SK-N-MC (cell line): ENCODE measurements at regions not wholly inside any gene's neighbourhood (a gene's known extent, or its start where the extent isn't known, plus 50 kb on each side); places are given as distances from the start of the nearest gene placed in this dataset.

Experiments
- EZH2 ChIP-seq: fragments of 200-600 bp; sonication (generic); IDR thresholded peaks from one replicate; pipeline ENCODE4 v1.6.1; 2017; ENCODE audit warnings: antibody characterized with exemption
- POLR2AphosphoS5 ChIP-seq: IDR thresholded peaks from 2 replicates; pipeline ENCODE4 v1.6.1; 2012; ENCODE audit warnings: mild to moderate bottlenecking, low read depth, low read length, borderline replicate concordance

- TF ChIP-seq EZH2 (no peak), POLR2AphosphoS5 (no peak)
Observed at GRCh38 chr20:39290575-39290974, 328.4 kb downstream of the DHX35 start.
